GM18907 (cell line): ENCODE measurements at regions not wholly inside any gene's neighbourhood (a gene's known extent, or its start where the extent isn't known, plus 50 kb on each side); places are given as distances from the start of the nearest gene placed in this dataset.
"Not testable (repeated sequence)": the region's sequence is repeated elsewhere in the genome, so short reads cannot be mapped to it uniquely, and the experiment has no call there.

Experiments
- ATAC-seq: cut with Tn5 transposase; IDR thresholded peaks from one replicate; pipeline ENCODE4 v1.9.1; 2021; ENCODE audit warnings: mild to moderate bottlenecking, moderate library complexity; ENCODE audit not compliant: unreplicated experiment

DNA sequence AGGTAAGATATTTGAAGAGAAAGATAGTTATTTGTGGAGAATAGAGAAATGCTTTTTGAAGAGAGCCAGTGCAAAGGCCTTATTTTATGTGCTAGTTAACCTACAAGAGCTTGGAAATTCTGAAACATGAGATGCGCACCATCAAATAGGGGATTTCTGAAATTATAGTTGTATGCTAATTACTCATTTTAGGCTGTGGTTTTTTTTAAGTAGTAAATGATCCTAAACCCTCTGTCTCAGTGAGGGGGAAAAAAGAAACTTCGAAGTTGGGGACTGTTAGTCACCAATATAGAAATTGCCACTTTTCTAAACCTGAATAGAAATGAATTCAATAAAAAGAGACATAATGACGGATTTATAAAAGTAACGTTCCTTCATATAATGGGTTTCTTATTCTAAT lies 119.3 kb upstream of the MDFIC start:
- ATAC-seq, result no peak

DNA sequence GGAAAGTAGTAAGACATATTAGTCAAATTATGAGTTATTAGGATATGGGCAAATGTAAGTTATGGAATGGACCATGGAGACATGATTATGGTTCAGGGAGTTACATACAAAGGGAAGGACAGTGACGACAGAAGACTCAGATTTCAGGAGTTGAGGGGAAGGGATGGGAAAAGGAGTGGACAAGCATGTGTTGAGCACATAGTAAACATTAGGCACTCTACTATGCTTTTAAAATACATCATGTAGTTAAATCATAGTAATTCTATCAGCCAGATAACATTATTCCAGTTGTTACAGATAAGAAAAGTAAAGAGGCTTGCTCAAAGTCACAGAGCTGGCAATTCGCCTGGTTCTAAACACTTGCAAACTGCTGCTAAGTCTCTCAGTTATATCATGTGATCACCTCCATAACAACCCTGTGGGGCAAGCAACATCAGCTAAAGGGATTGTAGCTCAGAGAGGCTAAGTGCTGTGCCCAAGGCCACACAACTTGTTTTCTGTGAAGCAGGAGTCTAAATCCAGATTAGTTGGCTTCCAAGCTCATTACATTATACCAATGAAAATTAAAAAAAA lies 115.2 kb upstream of the MDFIC start:
- no peak for ATAC-seq

DNA sequence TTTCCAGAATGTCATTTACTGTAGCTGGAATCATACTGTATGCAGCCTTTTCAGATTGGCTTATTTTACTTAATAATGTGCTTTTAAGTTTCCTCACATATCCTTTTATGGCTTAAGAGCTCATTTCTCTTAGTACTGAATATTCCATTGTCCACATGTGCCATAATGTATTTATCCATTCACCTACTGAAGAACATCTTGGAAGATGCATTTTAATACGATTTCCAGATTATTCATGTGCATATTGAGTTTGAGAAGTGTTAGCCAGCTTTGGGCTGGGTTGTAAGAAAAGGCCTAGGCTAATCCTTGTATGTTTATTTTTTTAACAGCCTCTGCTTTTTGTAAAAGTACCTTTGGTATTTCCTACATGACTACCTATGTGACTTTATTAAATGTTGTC lies 109.3 kb upstream of the MDFIC start:
- no peak for ATAC-seq

DNA sequence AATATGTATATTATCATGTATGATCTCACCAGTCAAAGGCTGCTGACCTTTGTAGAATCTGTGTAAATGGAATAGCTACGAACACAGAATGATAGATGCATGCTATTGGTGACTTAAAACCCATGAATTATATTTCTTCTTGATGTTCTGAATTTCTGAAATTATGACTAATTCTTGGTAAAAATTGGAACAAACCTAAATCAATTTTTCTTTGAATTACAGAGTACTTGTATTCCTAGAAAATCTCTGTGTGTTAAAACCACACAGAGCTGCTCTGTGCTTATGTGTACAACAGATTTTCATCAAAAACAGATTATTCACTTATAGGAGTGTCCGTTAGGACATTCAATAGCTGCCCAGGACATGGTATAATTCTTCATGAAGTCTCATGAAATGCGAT lies 108.3 kb upstream of the MDFIC start:
- no peak for ATAC-seq

GRCh38 chr7:114817036-114817435 lies 104.9 kb upstream of the MDFIC start:
- ATAC-seq, result not testable (repeated sequence)

DNA sequence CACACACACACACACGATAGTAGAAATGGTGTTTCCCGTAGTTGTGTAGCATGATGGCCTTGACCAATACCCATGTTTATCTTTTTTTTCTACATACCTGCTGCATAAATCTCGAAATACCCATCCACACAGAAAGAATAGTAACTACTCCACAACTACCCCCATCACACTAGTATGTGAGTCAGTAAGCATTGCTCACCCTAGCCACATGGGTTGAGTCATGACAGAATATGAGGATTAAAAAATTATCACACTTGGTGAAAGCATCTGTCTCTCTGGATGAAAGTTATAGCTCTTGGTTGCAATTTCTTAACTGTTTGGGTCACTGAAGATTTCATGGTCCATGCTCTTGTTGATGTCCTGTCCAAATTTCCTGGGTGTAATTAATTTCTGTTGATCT lies 103.4 kb upstream of the MDFIC start:
- ATAC-seq, result no peak

DNA sequence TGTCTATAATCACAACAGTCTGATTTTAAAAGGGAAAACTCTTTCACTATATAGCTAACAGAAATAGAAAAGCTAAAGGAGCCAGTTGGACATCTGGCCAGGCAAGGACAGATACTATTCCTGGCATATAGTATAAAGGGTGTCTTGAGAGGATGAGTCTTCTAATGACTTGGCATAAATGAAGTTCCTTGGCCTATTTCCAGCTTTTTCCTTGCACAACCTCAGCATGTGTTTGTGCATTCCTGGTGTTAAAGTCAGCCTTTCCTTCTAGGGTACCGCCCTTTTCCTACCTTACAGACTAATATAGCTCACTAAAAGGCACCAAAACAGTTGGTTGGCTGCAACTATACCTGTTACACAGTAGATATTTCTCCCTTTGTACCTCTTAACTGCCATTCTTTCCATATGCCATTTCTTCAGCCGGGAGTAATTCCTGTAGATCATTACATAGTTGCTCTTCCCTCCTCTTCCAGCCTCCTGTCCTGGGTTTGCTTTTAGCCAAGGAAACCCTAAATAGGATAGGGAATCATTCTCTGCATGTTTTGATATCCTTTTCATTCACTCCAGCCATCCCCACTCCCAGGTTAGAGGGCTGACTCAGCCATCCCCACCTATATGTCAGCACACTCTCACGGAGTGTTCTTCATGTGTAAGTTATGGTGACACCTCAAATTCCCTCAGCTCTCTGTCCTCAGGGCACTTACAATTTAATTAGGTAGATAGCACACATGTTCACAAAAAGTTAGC lies 102.1 kb upstream of the MDFIC start:
- ATAC-seq, result no peak

- no peak for ATAC-seq
These were observed 100.6 kb upstream of the MDFIC start for GRCh38 chr7:114821030-114821900.

DNA sequence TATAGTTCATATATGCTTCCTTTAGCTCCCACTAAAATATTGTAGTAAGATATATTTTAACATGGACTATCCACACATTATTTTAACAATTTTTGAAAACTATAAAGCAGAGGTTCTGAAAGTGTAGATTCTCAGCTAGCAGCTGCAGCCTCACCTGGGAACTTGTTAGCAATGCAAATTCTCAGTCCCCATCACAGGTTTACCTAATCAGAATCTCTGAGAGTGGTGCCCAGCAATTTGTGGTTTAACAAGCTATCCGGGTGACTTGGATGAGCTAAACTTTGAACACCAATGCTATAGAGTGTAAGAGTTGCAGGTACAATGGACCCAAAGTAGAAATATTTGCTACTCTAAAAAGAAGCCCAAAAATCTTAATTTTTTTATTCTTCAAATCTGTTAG lies 99.8 kb upstream of the MDFIC start:
- no peak for ATAC-seq

GRCh38 chr7:114822844-114823243 lies 99.0 kb upstream of the MDFIC start:
- ATAC-seq, result no peak

DNA sequence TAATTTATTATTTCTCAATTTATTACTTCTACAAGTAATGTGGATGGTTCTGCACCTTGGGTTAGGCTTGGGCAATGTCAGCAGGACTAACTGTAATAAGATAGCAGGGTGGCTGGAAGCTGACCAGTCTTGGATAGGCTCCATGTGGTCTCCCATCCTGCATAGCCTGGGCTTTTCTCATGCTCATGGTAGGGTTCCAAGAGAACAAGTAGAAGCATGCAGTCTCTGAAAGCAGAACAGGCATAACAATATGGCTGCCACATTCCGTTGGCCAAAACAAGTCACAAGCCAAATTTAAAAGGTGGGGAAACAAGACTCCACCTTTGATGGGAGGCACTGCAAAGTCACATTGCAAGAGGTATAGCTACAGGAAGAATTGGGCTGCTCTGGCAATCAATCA lies 98.6 kb upstream of the MDFIC start:
- ATAC-seq, result no peak

GRCh38 chr7:114825423-114825951 lies 96.4 kb upstream of the MDFIC start:
- no peak for ATAC-seq

- ATAC-seq, result no peak
These were observed 90.9 kb upstream of the MDFIC start for GRCh38 chr7:114830952-114831351.

DNA sequence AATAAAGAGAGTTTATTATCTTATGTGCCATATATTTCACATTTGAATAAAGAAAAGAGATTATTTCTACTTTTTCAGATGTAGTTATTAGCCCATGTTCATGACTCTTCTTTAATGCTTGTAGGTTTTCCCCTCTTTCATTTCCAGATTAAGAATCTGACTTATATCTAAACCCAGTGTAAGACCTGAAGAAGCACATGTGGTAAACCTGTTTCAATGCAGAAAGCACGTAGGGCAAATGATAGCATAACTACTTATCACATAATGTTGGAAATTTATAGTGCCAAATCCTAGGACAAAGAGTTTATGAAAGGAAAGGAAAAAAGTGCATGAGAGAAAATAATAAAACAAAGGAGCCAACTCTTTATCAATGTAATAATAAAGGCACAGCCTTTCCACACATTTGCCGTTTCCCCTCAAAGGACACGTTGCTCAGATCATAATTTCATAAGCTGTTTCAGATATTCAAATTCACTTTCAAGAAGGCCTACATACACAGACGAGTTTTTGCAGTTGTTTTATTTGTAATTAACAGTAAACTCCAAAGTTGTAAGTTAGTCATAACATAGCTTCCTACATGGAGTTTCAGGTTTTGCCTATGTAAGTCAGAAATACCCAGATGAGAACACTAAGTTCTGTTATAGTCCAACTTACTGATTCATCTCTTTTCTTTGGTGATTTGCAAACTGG lies 88.8 kb upstream of the MDFIC start:
- ATAC-seq, result peak; percentile 97

DNA sequence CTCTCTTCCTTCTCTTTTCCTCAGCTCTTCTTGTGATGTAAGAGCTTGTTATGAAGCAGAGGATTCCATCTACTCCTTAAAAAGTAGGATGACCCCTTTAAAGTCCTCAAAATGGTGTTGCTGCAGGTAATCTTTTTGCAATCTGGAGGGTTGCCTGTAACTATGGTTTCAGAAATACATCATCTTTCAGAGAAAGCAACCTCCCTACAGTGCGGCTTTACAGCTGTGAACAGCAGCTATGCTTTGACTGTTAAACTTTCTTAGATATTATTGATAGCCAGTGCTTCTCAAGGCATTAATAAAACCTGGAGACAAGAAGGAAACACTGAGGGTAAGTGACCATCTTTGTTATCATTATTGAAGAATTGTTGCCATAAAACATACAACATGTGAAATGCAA lies 86.6 kb upstream of the MDFIC start:
- ATAC-seq, result no peak

DNA sequence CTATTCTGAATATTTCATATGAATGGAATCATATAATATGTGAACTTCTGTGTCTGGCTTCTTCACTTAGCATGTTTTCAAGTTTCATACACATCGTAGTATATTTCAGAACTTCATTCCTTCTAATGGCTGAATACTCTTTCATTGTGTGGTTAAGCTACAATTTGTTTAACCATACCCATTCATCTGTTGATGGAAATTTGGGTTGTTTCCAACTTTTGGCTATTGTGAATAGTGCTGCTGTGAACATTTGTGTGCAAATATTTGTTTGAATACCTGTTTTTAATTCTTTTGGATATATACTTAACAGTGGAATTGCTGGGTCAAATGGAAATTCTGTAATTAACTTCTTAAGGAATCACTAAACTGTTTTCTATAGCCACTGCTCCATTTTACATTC lies 86.0 kb upstream of the MDFIC start:
- no peak for ATAC-seq

- ATAC-seq, result no peak
These were observed 79.3 kb upstream of the MDFIC start for GRCh38 chr7:114842551-114843065.

DNA sequence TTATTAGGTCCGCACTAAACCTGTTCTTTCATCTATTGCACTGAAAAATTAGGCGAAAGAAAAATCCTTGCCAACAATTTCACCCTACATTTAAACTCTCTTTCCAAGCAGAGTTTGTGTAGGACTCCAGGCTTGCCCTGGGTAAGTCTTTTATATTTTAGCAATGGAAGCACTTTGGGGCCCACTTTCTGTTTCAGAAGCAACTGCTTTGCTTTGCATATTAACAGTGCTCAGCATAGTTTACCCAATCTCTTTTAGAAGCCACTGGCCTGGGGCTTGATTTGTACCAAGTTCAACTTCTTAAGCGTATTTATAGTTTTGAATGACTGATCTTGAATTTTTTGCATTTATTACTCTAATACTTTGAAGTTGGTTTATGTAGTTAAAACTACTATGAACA lies 78.8 kb upstream of the MDFIC start:
- no peak for ATAC-seq

- ATAC-seq, result no peak
These were observed 70.4 kb upstream of the MDFIC start for GRCh38 chr7:114851406-114852061.

- no peak for ATAC-seq
These were observed 69.6 kb upstream of the MDFIC start for GRCh38 chr7:114852293-114852692.
